ENCODE measurements at regions not wholly inside any gene's neighbourhood (a gene's known extent, or its start where the extent isn't known, plus 50 kb on each side); places are given as distances from the start of the nearest gene placed in this dataset.

DNA sequence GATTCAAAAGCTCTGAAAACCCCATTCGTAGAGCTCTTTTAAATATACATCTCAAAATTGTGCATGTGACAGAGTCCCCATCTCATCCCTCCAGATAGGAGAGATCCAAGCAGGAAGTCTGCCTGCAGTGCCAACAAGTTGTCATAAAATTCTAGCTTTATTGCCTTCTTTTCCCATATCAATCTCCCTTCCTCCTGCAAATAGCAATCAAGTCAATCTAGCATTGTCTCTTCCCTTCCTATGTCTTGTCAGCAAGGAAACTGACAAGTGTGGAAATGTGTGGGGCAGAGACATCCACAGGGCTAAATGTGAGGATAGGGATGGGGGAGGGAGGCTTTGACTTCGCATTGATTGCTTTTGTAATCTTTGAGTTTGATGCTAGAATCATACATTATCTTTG is 165.2 kb downstream of the C1orf94 start:
- no peaks in the 10 kb centered on the region for H3K27me3 Mint-ChIP-seq (ENCODE audit: insufficient read depth, unreplicated experiment)

DNA sequence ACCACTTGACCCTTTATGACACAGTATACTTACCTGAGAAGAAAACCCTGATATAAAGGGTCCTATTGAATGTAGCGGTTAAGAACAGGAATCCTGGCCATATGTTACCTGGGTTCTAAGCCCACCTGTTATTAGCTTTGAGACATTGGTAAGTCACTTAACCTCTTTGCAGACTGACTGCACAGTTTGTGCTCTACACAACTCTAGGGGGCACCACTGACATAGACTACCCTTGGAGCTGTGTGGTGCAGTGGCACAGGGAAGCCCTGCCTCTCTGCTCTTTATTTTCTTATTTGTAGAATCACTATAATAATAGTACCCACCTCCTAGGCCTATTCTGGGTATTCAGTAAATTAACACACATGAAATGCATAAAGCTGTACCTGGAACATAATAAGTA is 165.6 kb downstream of the C1orf94 start:
- Mint-ChIP-seq H3K9me3 (ENCODE audit: unreplicated experiment) (peaks cover 28% of the 10 kb centered on the region), H3K4me3 (ENCODE audit: unreplicated experiment) (no peak overlapping the region), H3K36me3 (ENCODE audit: insufficient read depth, unreplicated experiment) (no peaks in the 10 kb centered on the region), H3K27ac (ENCODE audit: low read depth, unreplicated experiment) (no peak overlapping the region), H3K4me1 (ENCODE audit: insufficient read depth, unreplicated experiment) (no peaks in the 10 kb centered on the region), H3K27me3 (ENCODE audit: insufficient read depth, unreplicated experiment) (no peaks in the 10 kb centered on the region)
- CTCF ChIA-PET, result no interaction called here
- no TSS peak for BruUV-seq (replicated peaks)
- intact Hi-C loops (cut with micrococcal nuclease), result no loop called here
- TF ChIP-seq, protein P1, sequence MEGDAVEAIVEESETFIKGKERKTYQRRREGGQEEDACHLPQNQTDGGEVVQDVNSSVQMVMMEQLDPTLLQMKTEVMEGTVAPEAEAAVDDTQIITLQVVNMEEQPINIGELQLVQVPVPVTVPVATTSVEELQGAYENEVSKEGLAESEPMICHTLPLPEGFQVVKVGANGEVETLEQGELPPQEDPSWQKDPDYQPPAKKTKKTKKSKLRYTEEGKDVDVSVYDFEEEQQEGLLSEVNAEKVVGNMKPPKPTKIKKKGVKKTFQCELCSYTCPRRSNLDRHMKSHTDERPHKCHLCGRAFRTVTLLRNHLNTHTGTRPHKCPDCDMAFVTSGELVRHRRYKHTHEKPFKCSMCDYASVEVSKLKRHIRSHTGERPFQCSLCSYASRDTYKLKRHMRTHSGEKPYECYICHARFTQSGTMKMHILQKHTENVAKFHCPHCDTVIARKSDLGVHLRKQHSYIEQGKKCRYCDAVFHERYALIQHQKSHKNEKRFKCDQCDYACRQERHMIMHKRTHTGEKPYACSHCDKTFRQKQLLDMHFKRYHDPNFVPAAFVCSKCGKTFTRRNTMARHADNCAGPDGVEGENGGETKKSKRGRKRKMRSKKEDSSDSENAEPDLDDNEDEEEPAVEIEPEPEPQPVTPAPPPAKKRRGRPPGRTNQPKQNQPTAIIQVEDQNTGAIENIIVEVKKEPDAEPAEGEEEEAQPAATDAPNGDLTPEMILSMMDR (IDR thresholded peaks at IDR 0.05; ENCODE audit: unreplicated experiment), result no peak
- no peak for DNase-seq (ENCODE audit: unreplicated experiment)
- POLR2A ChIA-PET, result no interaction called here

More for the DNA sequence above, 165.2 kb downstream of the C1orf94 start:
- H3K36me3 Mint-ChIP-seq (ENCODE audit: insufficient read depth, unreplicated experiment), result no peaks in the 10 kb centered on the region
- ChIA-PET CTCF (no interaction called here), POLR2A (no interaction called here)
- no peak for DNase-seq (ENCODE audit: unreplicated experiment)
- no peak overlapping the region for H3K27ac Mint-ChIP-seq (ENCODE audit: low read depth, unreplicated experiment)
- intact Hi-C loops (cut with micrococcal nuclease), result no loop called here
- H3K4me3 Mint-ChIP-seq (ENCODE audit: unreplicated experiment), result no peak overlapping the region
- peaks cover 28% of the 10 kb centered on the region for H3K9me3 Mint-ChIP-seq (ENCODE audit: unreplicated experiment)
- BruUV-seq (replicated peaks), result no TSS peak
- no peaks in the 10 kb centered on the region for H3K4me1 Mint-ChIP-seq (ENCODE audit: insufficient read depth, unreplicated experiment)
- TF ChIP-seq, protein P1 (IDR thresholded peaks at IDR 0.05; ENCODE audit: unreplicated experiment), result no peak

DNA sequence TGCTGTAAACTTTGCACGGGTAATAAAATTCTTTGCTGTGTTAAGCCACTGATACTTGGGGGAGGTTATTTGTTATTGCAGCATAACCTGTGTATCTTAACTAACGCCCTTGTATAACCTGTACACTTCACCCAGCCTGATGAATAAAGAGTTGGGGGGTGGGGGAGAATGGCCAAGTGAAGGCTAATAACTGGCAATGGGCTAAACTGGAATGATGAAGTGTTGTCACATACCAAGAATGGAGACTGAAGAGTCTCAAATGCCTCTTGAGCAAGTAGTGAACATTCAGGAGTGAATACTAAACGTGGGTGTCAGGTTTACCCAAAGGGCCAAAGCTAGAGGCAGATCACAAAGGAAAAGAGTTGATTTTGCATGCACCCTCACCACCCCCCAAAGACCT is 169.4 kb downstream of the C1orf94 start:
- Mint-ChIP-seq H3K27ac (ENCODE audit: low read depth, unreplicated experiment) (no peak overlapping the region), H3K36me3 (ENCODE audit: insufficient read depth, unreplicated experiment) (no peaks in the 10 kb centered on the region), H3K4me1 (ENCODE audit: insufficient read depth, unreplicated experiment) (no peaks in the 10 kb centered on the region), H3K9me3 (ENCODE audit: unreplicated experiment) (peaks cover 17% of the 10 kb centered on the region), H3K4me3 (ENCODE audit: unreplicated experiment) (no peak overlapping the region), H3K27me3 (ENCODE audit: insufficient read depth, unreplicated experiment) (no peaks in the 10 kb centered on the region)
- intact Hi-C loops (cut with micrococcal nuclease), result no loop called here
- ChIA-PET CTCF (interaction anchor here (0.7 kb wide), 1 partner anchor 21 kb away, joined by 3 read pairs; no protein-coding TSS in a partner anchor), POLR2A (no interaction called here)
- TF ChIP-seq, protein P1 (IDR thresholded peaks at IDR 0.05; ENCODE audit: unreplicated experiment), result no peak
- no peak for DNase-seq (ENCODE audit: unreplicated experiment)
- BruUV-seq (replicated peaks), result no TSS peak

- H3K4me1 Mint-ChIP-seq (ENCODE audit: insufficient read depth, unreplicated experiment), result no peaks in the 10 kb centered on the region
- peaks cover 17% of the 10 kb centered on the region for H3K9me3 Mint-ChIP-seq (ENCODE audit: unreplicated experiment)
- intact Hi-C loops (cut with micrococcal nuclease), result no loop called here
- H3K36me3 Mint-ChIP-seq (ENCODE audit: insufficient read depth, unreplicated experiment), result no peaks in the 10 kb centered on the region
- TF ChIP-seq, protein P1 (IDR thresholded peaks at IDR 0.05; ENCODE audit: unreplicated experiment), result no peak
- no peaks in the 10 kb centered on the region for H3K27me3 Mint-ChIP-seq (ENCODE audit: insufficient read depth, unreplicated experiment)
- DNase-seq (ENCODE audit: unreplicated experiment), result no peak
- H3K4me3 Mint-ChIP-seq (ENCODE audit: unreplicated experiment), result no peak overlapping the region
- ChIA-PET POLR2A (no interaction called here), CTCF (no interaction called here)
- H3K27ac Mint-ChIP-seq (ENCODE audit: low read depth, unreplicated experiment), result no peak overlapping the region
- BruUV-seq (replicated peaks), result no TSS peak
These were observed 176.7 kb downstream of the C1orf94 start for GRCh38 chr1:34353409-34353808.

All from MCF 10A (cell line).